HL-60 (cell line): ENCODE measurements at regions not wholly inside any gene's neighbourhood (a gene's known extent, or its start where the extent isn't known, plus 50 kb on each side); places are given as distances from the start of the nearest gene placed in this dataset.

Experiments used
- DNase-seq, 2 experiments: peaks; one replicate each; pipeline ENCODE4 v3.0.0-alpha.2; 2010 to 2020; ENCODE audit warnings: low read depth in 1 of 2, low spot score in 1 of 2
- H3K27ac ChIP-seq: fragments of 250-450 bp; sonication (Bioruptor Pico); replicated peaks from 2 replicates; pipeline ENCODE4 v1.5.1; 2020; ENCODE audit warnings: mild to moderate bottlenecking, moderate library complexity
- H3K27me3 ChIP-seq: fragments of 250-450 bp; sonication (Bioruptor Pico); 2 replicates; pipeline ENCODE4 v1.5.1; 2021; ENCODE audit warnings: mild to moderate bottlenecking, moderate library complexity; ENCODE audit not compliant: insufficient read depth, poor library complexity, severe bottlenecking
- H3K4me3 ChIP-seq: replicated peaks from 2 replicates; pipeline ENCODE4 v1.5.1; 2011; ENCODE audit warnings: mild to moderate bottlenecking, control low read depth, low read length; ENCODE audit not compliant: insufficient read depth
- CTCF ChIP-seq: IDR thresholded peaks from one replicate; pipeline ENCODE4 v1.5.1; 2011; ENCODE audit warnings: low read length, control low read depth, inconsistent platforms; ENCODE audit not compliant: insufficient read depth
- GABPA ChIP-seq: IDR thresholded peaks from 2 replicates; pipeline ENCODE4 v1.6.1; 2012; ENCODE audit warnings: low read depth
- POLR2AphosphoS5 ChIP-seq: IDR thresholded peaks from 2 replicates; pipeline ENCODE4 v1.6.1; 2012; ENCODE audit warnings: low read depth
- REST ChIP-seq: IDR thresholded peaks from 2 replicates; pipeline ENCODE4 v1.6.1; 2012; ENCODE audit warnings: low read depth; ENCODE audit not compliant: insufficient replicate concordance
- SPI1 ChIP-seq: IDR thresholded peaks from 2 replicates; pipeline ENCODE4 v1.6.1; 2012; ENCODE audit warnings: low read depth, mild to moderate bottlenecking, borderline replicate concordance

GRCh38 chr20:53828088-53828681 is 234.5 kb upstream of the ZNF217 start:
- no peak for DNase-seq
- H3K27me3 ChIP-seq: no peaks in the 10 kb centered on the region
- H3K4me3 ChIP-seq: no peak overlapping the region
- no peak overlapping the region for H3K27ac ChIP-seq
- no peak for TF ChIP-seq SPI1
- no peak for TF ChIP-seq REST
- TF ChIP-seq GABPA: no peak
- TF ChIP-seq POLR2AphosphoS5: no peak
- TF ChIP-seq CTCF: no peak

GRCh38 chr20:53827292-53828087 is 233.9 kb upstream of the ZNF217 start:
- H3K4me3 ChIP-seq: no peak overlapping the region
- no peak for TF ChIP-seq REST
- no peak for TF ChIP-seq CTCF
- TF ChIP-seq GABPA: no peak
- DNase-seq: no peak
- H3K27me3 ChIP-seq: no peaks in the 10 kb centered on the region
- H3K27ac ChIP-seq: no peak overlapping the region; the same call in 1 of the 2 replicates

- TF ChIP-seq CTCF: no peak
- peak; percentile 15; the same call in 1 of the 2 replicates for TF ChIP-seq SPI1
- no peak for TF ChIP-seq POLR2AphosphoS5
- TF ChIP-seq REST: no peak
- Histone ChIP-seq H3K27me3 (no peaks in the 10 kb centered on the region), H3K4me3 (no peak overlapping the region), H3K27ac (no peak overlapping the region; the same call in 1 of the 2 replicates)
- peak; percentile 45 to 74 for DNase-seq
These were observed 233.1 kb upstream of the ZNF217 start for GRCh38 chr20:53826597-53827291.
